ENCODE measurements at regions not wholly inside any gene's neighbourhood (a gene's known extent, or its start where the extent isn't known, plus 50 kb on each side); places are given as distances from the start of the nearest gene placed in this dataset.
A peak's percentile ranks its signal among the peaks of the same experiment; 100 is the strongest.

DNA sequence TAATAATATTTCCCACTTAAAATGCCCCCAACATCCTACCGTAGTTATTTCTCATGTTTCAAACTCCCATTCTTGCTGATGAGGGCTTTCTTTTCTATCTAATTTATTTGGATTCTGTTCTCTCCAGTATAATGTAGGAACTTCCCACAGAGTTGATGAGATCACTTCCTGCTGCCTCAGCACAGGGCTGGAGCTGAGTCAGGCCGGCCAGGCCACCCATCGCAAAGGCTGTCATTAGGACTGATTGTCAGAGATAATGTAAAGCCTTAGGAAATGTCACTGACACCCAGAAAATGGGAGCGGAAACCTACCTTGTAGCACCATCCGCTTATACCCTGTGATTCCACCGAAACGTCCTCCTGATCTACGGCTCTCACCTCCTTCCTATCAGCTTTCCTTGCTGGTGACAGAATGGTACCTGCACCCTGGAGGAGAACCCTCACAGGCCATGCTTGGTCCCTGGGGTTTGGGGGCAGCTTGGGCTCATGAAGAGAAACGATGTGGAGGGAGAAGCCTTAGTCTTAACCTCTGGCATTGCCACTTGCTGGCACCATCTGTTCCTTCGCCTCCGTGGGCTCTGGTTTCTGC, 672.8 kb upstream of the ID2 start (continued):
- TF ChIP-seq FOXJ3 (CRISPR knock-in tag; IDR thresholded peaks at IDR 0.05) (no peak), MEIS2 (IDR thresholded peaks at IDR 0.05; ENCODE audit: partially characterized antibody) (peak; percentile 70), NBN (IDR thresholded peaks at IDR 0.05; ENCODE audit: low read depth) (no peak), ADNP (tag; IDR thresholded peaks at IDR 0.05) (no peak), SIN3A (IDR thresholded peaks at IDR 0.05; ENCODE audit: borderline replicate concordance in 2 of 2, control insufficient read depth in 1 of 2, low read depth in 2 of 2, low read length in 2 of 2) (no peak), PHTF2 (CRISPR knock-in tag; IDR thresholded peaks at IDR 0.05) (no peak), ZSCAN32 (CRISPR knock-in tag; IDR thresholded peaks at IDR 0.05) (no peak), ARID1B (IDR thresholded peaks at IDR 0.05) (peak; percentile 53), NRF1 (conservative IDR thresholded peaks at IDR 0.05 in 1 of 2, IDR thresholded peaks at IDR 0.05 in 1 of 2) (no peak), SP1 (CRISPR knock-in tag; IDR thresholded peaks at IDR 0.05) (no peak), SMARCA4 (IDR thresholded peaks at IDR 0.05) (peak; percentile 45; the same call in 1 of the 2 replicates), MYBL2 (IDR thresholded peaks at IDR 0.05; ENCODE audit: low read depth) (no peak), MYBL2 (CRISPR knock-in tag; IDR thresholded peaks at IDR 0.05; ENCODE audit: borderline replicate concordance) (no peak), ZNF445 (CRISPR knock-in tag; IDR thresholded peaks at IDR 0.05; ENCODE audit: low read depth) (no peak), MAFG (tag; conservative IDR thresholded peaks at IDR 0.05) (peak; percentile 75), MCM3 (IDR thresholded peaks at IDR 0.05) (no peak), PTBP1 (IDR thresholded peaks at IDR 0.05; ENCODE audit: low read depth, low read length) (no peak), FOXK1 (CRISPR knock-in tag; IDR thresholded peaks at IDR 0.05; ENCODE audit: borderline replicate concordance) (no peak), CBX3 (IDR thresholded peaks at IDR 0.05; ENCODE audit: borderline replicate concordance in 1 of 2, low read length in 2 of 2) (peak in 1 of 2 experiments; percentile 54; a peak in 1 of 3 replicates), TCF3 (CRISPR knock-in tag; IDR thresholded peaks at IDR 0.05) (no peak), MBD2 (IDR thresholded peaks at IDR 0.05; ENCODE audit: borderline replicate concordance, low read depth) (no peak), SMAD1 (IDR thresholded peaks at IDR 0.05; ENCODE audit: low read depth, low read length, partially characterized antibody) (no peak), KDM2B (CRISPR knock-in tag; IDR thresholded peaks at IDR 0.05) (no peak), FOSL1 (tag; conservative IDR thresholded peaks at IDR 0.05) (peak; percentile 78), SMARCE1 (IDR thresholded peaks at IDR 0.05) (peak; percentile 31; the same call in 1 of the 2 replicates)
- TF ChIP-seq, protein P1, sequence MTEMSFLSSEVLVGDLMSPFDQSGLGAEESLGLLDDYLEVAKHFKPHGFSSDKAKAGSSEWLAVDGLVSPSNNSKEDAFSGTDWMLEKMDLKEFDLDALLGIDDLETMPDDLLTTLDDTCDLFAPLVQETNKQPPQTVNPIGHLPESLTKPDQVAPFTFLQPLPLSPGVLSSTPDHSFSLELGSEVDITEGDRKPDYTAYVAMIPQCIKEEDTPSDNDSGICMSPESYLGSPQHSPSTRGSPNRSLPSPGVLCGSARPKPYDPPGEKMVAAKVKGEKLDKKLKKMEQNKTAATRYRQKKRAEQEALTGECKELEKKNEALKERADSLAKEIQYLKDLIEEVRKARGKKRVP (CRISPR knock-in tag; IDR thresholded peaks at IDR 0.05) = no peak
- TF ChIP-seq, protein P2, sequence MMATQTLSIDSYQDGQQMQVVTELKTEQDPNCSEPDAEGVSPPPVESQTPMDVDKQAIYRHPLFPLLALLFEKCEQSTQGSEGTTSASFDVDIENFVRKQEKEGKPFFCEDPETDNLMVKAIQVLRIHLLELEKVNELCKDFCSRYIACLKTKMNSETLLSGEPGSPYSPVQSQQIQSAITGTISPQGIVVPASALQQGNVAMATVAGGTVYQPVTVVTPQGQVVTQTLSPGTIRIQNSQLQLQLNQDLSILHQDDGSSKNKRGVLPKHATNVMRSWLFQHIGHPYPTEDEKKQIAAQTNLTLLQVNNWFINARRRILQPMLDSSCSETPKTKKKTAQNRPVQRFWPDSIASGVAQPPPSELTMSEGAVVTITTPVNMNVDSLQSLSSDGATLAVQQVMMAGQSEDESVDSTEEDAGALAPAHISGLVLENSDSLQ (IDR thresholded peaks at IDR 0.05) = peak; percentile 78
- TF ChIP-seq, protein P3, sequence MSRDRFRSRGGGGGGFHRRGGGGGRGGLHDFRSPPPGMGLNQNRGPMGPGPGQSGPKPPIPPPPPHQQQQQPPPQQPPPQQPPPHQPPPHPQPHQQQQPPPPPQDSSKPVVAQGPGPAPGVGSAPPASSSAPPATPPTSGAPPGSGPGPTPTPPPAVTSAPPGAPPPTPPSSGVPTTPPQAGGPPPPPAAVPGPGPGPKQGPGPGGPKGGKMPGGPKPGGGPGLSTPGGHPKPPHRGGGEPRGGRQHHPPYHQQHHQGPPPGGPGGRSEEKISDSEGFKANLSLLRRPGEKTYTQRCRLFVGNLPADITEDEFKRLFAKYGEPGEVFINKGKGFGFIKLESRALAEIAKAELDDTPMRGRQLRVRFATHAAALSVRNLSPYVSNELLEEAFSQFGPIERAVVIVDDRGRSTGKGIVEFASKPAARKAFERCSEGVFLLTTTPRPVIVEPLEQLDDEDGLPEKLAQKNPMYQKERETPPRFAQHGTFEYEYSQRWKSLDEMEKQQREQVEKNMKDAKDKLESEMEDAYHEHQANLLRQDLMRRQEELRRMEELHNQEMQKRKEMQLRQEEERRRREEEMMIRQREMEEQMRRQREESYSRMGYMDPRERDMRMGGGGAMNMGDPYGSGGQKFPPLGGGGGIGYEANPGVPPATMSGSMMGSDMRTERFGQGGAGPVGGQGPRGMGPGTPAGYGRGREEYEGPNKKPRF (IDR thresholded peaks at IDR 0.05; ENCODE audit: low read depth, low read length) = no peak

Data from K562 (cell line).